PC-3 (cell line): ENCODE measurements at regions not wholly inside any gene's neighbourhood (a gene's known extent, or its start where the extent isn't known, plus 50 kb on each side); places are given as distances from the start of the nearest gene placed in this dataset.

ENCODE experiments used
- ATAC-seq: fragments of 200-7000 bp; cut with Tn5 transposase; 2 replicates; pipeline ENCODE4 v1.9.1; 2020; ENCODE audit warnings: mild to moderate bottlenecking, moderate library complexity
- BruUV-seq: library from RNA; stranded (reverse); fragments of 400-500 nt; replicated peaks from 2 replicates; lab custom pipeline; 2021; lab: Mats Ljungman, UMichigan
- CTCF ChIA-PET: fragments of 300-600 bp; sonication (Branson Sonifier 250); formaldehyde crosslinking; loops from one replicate; lab custom pipeline; 2022; ENCODE audit warnings: antibody characterized with exemption; lab: Charles Lee
- POLR2A ChIA-PET: fragments of 300-600 bp; sonication (Branson Sonifier 250); formaldehyde crosslinking; loops from one replicate; lab custom pipeline; 2022; ENCODE audit warnings: antibody characterized with exemption; ENCODE audit not compliant: unreplicated experiment; lab: Charles Lee
- DNase-seq: peaks from one replicate; pipeline ENCODE4 v3.0.0-alpha.2; 2015
- H2AFZ ChIP-seq: fragments of 300-600 bp; sonication (generic); 2 replicates; pipeline ENCODE4 v1.6.0; 2016; ENCODE audit warnings: antibody characterized with exemption, low read length
- H3F3A ChIP-seq: fragments of 300-600 bp; sonication (generic); one replicate; pipeline ENCODE4 v1.6.0; 2017; ENCODE audit warnings: antibody characterized with exemption, low read length, control low read depth, mild to moderate bottlenecking; ENCODE audit not compliant: unreplicated experiment
- H3K27ac ChIP-seq: fragments of 300-600 bp; sonication (generic); 2 replicates; pipeline ENCODE4 v1.5.1; 2016; ENCODE audit warnings: mild to moderate bottlenecking, low read length
- H3K27me3 ChIP-seq: fragments of 300-600 bp; sonication (generic); 2 replicates; pipeline ENCODE4 v1.6.1; 2016; ENCODE audit warnings: low read length, mixed read lengths
- H3K36me3 ChIP-seq: fragments of 300-600 bp; sonication (generic); 2 replicates; pipeline ENCODE4 v1.6.1; 2016; ENCODE audit warnings: low read depth, mixed run types, low read length, mixed read lengths
- H3K4me1 ChIP-seq: fragments of 300-600 bp; sonication (generic); 2 replicates; pipeline ENCODE4 v1.5.1; 2016; ENCODE audit warnings: low read length; ENCODE audit not compliant: insufficient read depth
- H3K4me2 ChIP-seq: fragments of 300-600 bp; sonication (generic); 2 replicates; pipeline ENCODE4 v1.6.0; 2016; ENCODE audit warnings: low read length
- H3K4me3 ChIP-seq: fragments of 300-600 bp; sonication (generic); 2 replicates; pipeline ENCODE4 v1.5.1; 2016; ENCODE audit warnings: mild to moderate bottlenecking, low read length, mixed read lengths
- H3K79me2 ChIP-seq: fragments of 300-600 bp; sonication (generic); 2 replicates; pipeline ENCODE4 v1.6.1; 2017; ENCODE audit warnings: low read length, mixed read lengths
- H3K9ac ChIP-seq: fragments of 300-600 bp; sonication (generic); 2 replicates; pipeline ENCODE4 v1.6.0; 2016; ENCODE audit warnings: mild to moderate bottlenecking, low read length
- H3K9me2 ChIP-seq: fragments of 300-600 bp; sonication (generic); replicated peaks from 2 replicates; pipeline ENCODE4 v1.6.1; 2016; ENCODE audit warnings: mixed run types, low read length, mixed read lengths
- H3K9me3 ChIP-seq: fragments of 300-600 bp; sonication (generic); 2 replicates; pipeline ENCODE4 v1.6.1; 2016; ENCODE audit warnings: low read length, mixed read lengths
- H4K20me1 ChIP-seq: fragments of 300-600 bp; sonication (generic); 2 replicates; pipeline ENCODE4 v1.6.1; 2016; ENCODE audit warnings: low read length, mixed read lengths
- EZH2 ChIP-seq: fragments of 300-600 bp; sonication (generic); IDR thresholded peaks from one replicate; pipeline ENCODE4 v1.6.1; 2017; ENCODE audit warnings: antibody characterized with exemption, mild to moderate bottlenecking, low read length; ENCODE audit not compliant: unreplicated experiment
- EZH2phosphoT487 ChIP-seq: fragments of 300-600 bp; sonication (generic); IDR thresholded peaks from 2 replicates; pipeline ENCODE4 v1.6.1; 2018; ENCODE audit warnings: mild to moderate bottlenecking, antibody characterized with exemption, low read length, borderline replicate concordance
- intact Hi-C: fragments of 100-400 bp; cut with micrococcal nuclease; formaldehyde crosslinking; loops from 2 replicates; pipeline ENCODE4 v1.9.0; 2023
- TF ChIP-seq, protein P1 (sequence below): fragments of 300-600 bp; sonication (generic); conservative IDR thresholded peaks from 2 replicates; pipeline ENCODE4 v1.5.1; 2017; ENCODE audit warnings: antibody characterized with exemption, low read depth, mild to moderate bottlenecking, low read length

DNA sequence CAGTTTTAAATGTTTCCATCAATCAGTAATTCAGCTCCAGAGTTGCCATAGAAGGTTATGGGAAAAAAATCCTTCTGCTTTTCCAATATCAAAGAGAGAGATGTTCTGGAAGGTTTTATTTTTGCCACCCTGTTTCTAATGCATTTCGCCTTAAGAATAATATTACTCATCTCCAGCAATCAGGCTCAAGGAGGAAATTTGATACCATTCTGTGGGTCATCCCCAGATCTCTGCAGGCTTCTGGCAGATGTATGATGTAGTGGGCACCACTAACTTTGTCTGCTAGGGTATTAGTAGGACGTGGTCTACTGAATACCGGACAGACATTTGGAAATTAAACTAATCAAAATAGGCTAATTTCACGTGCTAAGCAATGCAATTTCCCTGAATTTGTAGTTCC lies 645.4 kb upstream of the TENM3 start:
- Histone ChIP-seq H3K79me2 (no peaks in the 10 kb centered on the region), H3K27ac (no peak overlapping the region), H3K4me3 (no peak overlapping the region), H3F3A (no peaks in the 10 kb centered on the region), H3K27me3 (no peaks in the 10 kb centered on the region), H3K9ac (no peak overlapping the region), H3K4me1 (no peaks in the 10 kb centered on the region), H3K9me3 (no peaks in the 10 kb centered on the region), H4K20me1 (no peaks in the 10 kb centered on the region), H3K9me2 (no peaks in the 10 kb centered on the region), H3K4me2 (no peak overlapping the region), H3K36me3 (no peaks in the 10 kb centered on the region), H2AFZ (no peak overlapping the region)
- TF ChIP-seq EZH2 (no peak), EZH2phosphoT487 (no peak)
- TF ChIP-seq, protein P1, sequence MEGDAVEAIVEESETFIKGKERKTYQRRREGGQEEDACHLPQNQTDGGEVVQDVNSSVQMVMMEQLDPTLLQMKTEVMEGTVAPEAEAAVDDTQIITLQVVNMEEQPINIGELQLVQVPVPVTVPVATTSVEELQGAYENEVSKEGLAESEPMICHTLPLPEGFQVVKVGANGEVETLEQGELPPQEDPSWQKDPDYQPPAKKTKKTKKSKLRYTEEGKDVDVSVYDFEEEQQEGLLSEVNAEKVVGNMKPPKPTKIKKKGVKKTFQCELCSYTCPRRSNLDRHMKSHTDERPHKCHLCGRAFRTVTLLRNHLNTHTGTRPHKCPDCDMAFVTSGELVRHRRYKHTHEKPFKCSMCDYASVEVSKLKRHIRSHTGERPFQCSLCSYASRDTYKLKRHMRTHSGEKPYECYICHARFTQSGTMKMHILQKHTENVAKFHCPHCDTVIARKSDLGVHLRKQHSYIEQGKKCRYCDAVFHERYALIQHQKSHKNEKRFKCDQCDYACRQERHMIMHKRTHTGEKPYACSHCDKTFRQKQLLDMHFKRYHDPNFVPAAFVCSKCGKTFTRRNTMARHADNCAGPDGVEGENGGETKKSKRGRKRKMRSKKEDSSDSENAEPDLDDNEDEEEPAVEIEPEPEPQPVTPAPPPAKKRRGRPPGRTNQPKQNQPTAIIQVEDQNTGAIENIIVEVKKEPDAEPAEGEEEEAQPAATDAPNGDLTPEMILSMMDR: no peak
- DNase-seq (no peak), ATAC-seq (no peak)
- POLR2A ChIA-PET: no interaction called here
- CTCF ChIA-PET: no interaction called here
- no TSS peak for BruUV-seq
- intact Hi-C loops: no loop called here

DNA sequence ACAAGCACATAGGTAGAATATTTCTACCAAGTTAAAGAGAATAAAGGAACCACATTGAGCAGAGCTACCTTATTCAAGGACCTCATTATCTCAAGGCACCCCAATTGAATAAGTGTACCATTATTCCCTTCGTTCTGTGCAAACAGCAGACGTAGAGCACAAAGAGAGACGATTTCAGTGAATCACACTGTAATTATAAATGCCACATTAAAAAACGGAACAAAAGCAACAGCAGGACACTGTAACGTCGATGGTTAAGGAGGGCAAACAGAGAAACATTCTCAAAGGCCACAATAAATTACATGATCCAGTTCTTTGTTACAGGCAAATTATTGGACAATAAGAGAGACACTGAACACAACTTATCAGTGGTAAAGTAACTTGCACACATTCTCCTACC lies 644.1 kb upstream of the TENM3 start:
- DNase-seq: no peak
- Histone ChIP-seq H3K4me1 (no peaks in the 10 kb centered on the region), H3K4me2 (no peak overlapping the region), H3K9me3 (no peaks in the 10 kb centered on the region), H2AFZ (no peak overlapping the region), H4K20me1 (no peaks in the 10 kb centered on the region), H3K4me3 (no peak overlapping the region), H3K9ac (no peak overlapping the region), H3K27ac (no peak overlapping the region), H3K27me3 (no peaks in the 10 kb centered on the region), H3K79me2 (no peaks in the 10 kb centered on the region), H3F3A (no peaks in the 10 kb centered on the region), H3K9me2 (no peaks in the 10 kb centered on the region), H3K36me3 (no peaks in the 10 kb centered on the region)
- intact Hi-C loops: no loop called here
- ChIA-PET POLR2A (no interaction called here), CTCF (no interaction called here)
- no peak for ATAC-seq
- no peak for TF ChIP-seq EZH2
- TF ChIP-seq EZH2phosphoT487: no peak
- TF ChIP-seq, protein P1: no peak
- BruUV-seq: no TSS peak

GRCh38 chr4:181601103-181601502 lies 642.1 kb upstream of the TENM3 start:
- no peaks in the 10 kb centered on the region for H3K27me3 ChIP-seq
- no peaks in the 10 kb centered on the region for H3K4me1 ChIP-seq
- H2AFZ ChIP-seq: no peak overlapping the region
- TF ChIP-seq EZH2phosphoT487: no peak
- ChIA-PET CTCF (no interaction called here), POLR2A (no interaction called here)
- intact Hi-C loops: no loop called here
- H4K20me1 ChIP-seq: no peaks in the 10 kb centered on the region
- no peaks in the 10 kb centered on the region for H3K9me2 ChIP-seq
- no peak overlapping the region for H3K27ac ChIP-seq
- H3K9ac ChIP-seq: no peak overlapping the region
- BruUV-seq: no TSS peak
- DNase-seq (no peak), ATAC-seq (no peak)
- H3K36me3 ChIP-seq: no peaks in the 10 kb centered on the region
- no peak overlapping the region for H3K4me2 ChIP-seq
- no peaks in the 10 kb centered on the region for H3F3A ChIP-seq
- no peaks in the 10 kb centered on the region for H3K79me2 ChIP-seq
- H3K9me3 ChIP-seq: no peaks in the 10 kb centered on the region
- H3K4me3 ChIP-seq: no peak overlapping the region
